ENCODE measurements at regions not wholly inside any gene's neighbourhood (a gene's known extent, or its start where the extent isn't known, plus 50 kb on each side); places are given as distances from the start of the nearest gene placed in this dataset.
"Not testable (repeated sequence)": the region's sequence is repeated elsewhere in the genome, so short reads cannot be mapped to it uniquely, and the experiment has no call there.

DNA sequence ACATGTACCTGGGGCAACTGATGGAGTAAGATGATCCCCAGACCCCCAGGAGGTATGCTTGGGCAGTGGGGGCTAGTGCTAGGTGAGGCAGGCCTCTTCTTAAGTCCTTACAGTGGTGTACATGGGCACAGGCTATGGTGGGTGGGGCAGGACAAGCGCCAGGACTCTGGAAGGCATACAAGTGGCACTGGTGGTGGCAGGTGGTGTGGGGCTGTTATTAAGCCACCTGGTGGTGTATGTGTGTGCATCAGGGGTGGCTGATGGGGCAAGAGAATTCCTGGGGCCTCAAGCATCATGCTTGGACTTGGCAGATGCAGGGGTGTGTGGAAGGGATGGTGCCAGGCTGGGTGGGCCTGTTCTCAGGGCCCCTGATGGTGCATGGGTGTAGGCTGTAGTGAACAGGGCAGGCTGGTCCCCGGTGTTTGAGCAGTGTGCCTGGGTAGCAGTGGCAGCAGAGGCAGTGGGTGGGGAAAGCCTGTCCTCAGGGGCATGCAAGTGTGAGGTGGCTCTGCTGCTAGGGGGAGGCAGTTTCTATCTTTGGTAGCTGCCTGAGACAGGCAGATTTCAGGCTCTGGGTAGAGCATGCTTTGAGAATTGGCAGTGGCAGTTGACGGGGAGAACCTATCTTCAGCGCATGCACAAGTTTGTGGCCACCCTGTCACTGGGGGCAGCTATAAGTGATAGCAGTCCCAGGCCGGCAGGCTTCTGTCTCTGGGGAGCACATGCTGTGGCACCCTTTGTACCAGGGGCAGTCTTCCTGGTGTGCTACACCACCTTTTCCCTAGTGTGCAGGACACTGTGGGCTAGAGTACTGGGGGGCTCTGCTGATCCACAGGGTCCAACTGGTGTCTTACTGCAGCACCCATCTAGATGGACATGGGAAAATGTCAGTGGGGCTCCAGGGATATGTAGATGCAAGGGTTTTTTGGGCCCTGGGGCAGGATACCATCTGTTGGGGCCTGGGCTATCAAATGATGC lies 52.6 kb upstream of the ABCD2 start (continued):
- TF ChIP-seq, protein P1, sequence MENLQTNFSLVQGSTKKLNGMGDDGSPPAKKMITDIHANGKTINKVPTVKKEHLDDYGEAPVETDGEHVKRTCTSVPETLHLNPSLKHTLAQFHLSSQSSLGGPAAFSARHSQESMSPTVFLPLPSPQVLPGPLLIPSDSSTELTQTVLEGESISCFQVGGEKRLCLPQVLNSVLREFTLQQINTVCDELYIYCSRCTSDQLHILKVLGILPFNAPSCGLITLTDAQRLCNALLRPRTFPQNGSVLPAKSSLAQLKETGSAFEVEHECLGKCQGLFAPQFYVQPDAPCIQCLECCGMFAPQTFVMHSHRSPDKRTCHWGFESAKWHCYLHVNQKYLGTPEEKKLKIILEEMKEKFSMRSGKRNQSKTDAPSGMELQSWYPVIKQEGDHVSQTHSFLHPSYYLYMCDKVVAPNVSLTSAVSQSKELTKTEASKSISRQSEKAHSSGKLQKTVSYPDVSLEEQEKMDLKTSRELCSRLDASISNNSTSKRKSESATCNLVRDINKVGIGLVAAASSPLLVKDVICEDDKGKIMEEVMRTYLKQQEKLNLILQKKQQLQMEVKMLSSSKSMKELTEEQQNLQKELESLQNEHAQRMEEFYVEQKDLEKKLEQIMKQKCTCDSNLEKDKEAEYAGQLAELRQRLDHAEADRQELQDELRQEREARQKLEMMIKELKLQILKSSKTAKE (IDR thresholded peaks at IDR 0.05; ENCODE audit: low read depth, poor library complexity, severe bottlenecking): no peak
- TF ChIP-seq WRNIP1 (IDR thresholded peaks at IDR 0.05; ENCODE audit: borderline replicate concordance, low read depth, low read length): no peak

DNA sequence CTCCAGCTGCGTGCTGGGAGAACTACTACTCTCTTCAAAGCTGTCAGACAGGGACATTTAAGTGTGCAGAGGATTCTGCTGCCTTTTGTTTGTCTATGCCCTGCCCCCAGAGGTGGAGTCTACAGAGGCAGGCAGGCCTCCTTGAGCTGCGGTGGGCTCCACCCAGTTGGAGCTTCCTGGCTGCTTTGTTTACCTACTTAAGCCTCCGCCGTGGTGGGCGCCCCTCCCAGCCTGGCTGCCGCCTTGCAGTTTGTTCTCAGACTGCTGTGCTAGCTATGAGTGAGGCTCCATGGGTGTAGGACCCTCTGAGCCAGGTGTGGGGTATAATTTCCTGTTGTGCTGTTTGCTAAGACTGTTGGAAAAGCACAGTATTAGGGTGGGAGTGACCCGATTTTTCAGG lies 49.9 kb upstream of the ABCD2 start:
- H3K9ac ChIP-seq (ENCODE audit: control insufficient read depth, insufficient read depth, low read length); H3K4me3 ChIP-seq; H3K36me3 ChIP-seq (ENCODE audit: control insufficient read depth in 2 of 2, insufficient read depth in 2 of 2, low read length in 1 of 2); ATAC-seq; SMC1A ChIA-PET (ENCODE audit: uncharacterized antibody, unreplicated experiment); BruUV-seq (replicated peaks); H3K9me3 ChIP-seq (replicated peaks; ENCODE audit: control insufficient read depth, insufficient read depth, low read length); H3K27me3 ChIP-seq (replicated peaks in 1 of 2; ENCODE audit: control insufficient read depth in 2 of 2, insufficient read depth in 2 of 2, low read length in 1 of 2); in situ Hi-C loops (cut with MboI); intact Hi-C loops (cut with micrococcal nuclease; ENCODE audit: unreplicated experiment); H3K27ac ChIP-seq (ENCODE audit: control insufficient read depth, insufficient read depth); H4K20me1 ChIP-seq (ENCODE audit: control insufficient read depth, insufficient read depth); H3K4me1 ChIP-seq (ENCODE audit: control insufficient read depth, insufficient read depth, low read length); DNase-seq (ENCODE audit: low read depth, low spot score); FAIRE-seq; CTCF ChIA-PET; RAD21 ChIA-PET (ENCODE audit: unreplicated experiment); H2AFZ ChIP-seq (ENCODE audit: control insufficient read depth, low read depth, low read length); H3K79me2 ChIP-seq (ENCODE audit: control insufficient read depth, insufficient read depth, low read length); H3K4me2 ChIP-seq (ENCODE audit: control insufficient read depth, insufficient read depth): not testable (repeated sequence)
- WGBS (ENCODE audit: insufficient coverage, insufficient replicate concordance, low lambda C conversion rate, missing lambda C conversion rate): 36% methylated on average over 7 of the region's 7 CpGs
- POLR2A ChIA-PET: interaction anchor here (0.6 kb wide), 1 partner anchor 344 kb away, joined by 3 read pairs; no protein-coding TSS in a partner anchor
